ENCODE measurements at regions not wholly inside any gene's neighbourhood (a gene's known extent, or its start where the extent isn't known, plus 50 kb on each side); places are given as distances from the start of the nearest gene placed in this dataset.

- H3K36me3 Mint-ChIP-seq (ENCODE audit: unreplicated experiment), result no peaks in the 10 kb centered on the region
- TF ChIP-seq CTCF (IDR thresholded peaks at IDR 0.05; ENCODE audit: partially characterized antibody, unreplicated experiment), result no peak
- peaks cover 7% of the 10 kb centered on the region for H3K4me1 Mint-ChIP-seq (ENCODE audit: low read depth, unreplicated experiment)
- H3K4me3 Mint-ChIP-seq (ENCODE audit: unreplicated experiment), result no peak overlapping the region
- H3K27ac Mint-ChIP-seq (ENCODE audit: unreplicated experiment), result no peak overlapping the region
- no peaks in the 10 kb centered on the region for H3K9me3 Mint-ChIP-seq (ENCODE audit: unreplicated experiment)
- H3K27me3 Mint-ChIP-seq (ENCODE audit: unreplicated experiment), result no peaks in the 10 kb centered on the region
- no peak for DNase-seq
Measured at GRCh38 chr1:193831465-193831864, 645.1 kb upstream of the B3GALT2 start.

- Mint-ChIP-seq H3K9me3 (ENCODE audit: unreplicated experiment) (peaks cover 2% of the 10 kb centered on the region), H3K27ac (ENCODE audit: unreplicated experiment) (no peak overlapping the region), H3K4me3 (ENCODE audit: unreplicated experiment) (no peak overlapping the region), H3K27me3 (ENCODE audit: unreplicated experiment) (no peaks in the 10 kb centered on the region), H3K4me1 (ENCODE audit: low read depth, unreplicated experiment) (no peaks in the 10 kb centered on the region), H3K36me3 (ENCODE audit: unreplicated experiment) (no peaks in the 10 kb centered on the region)
- DNase-seq, result no peak
- no peak for TF ChIP-seq CTCF (IDR thresholded peaks at IDR 0.05; ENCODE audit: partially characterized antibody, unreplicated experiment)
Measured at GRCh38 chr1:193827516-193827915, 641.1 kb upstream of the B3GALT2 start.

DNA sequence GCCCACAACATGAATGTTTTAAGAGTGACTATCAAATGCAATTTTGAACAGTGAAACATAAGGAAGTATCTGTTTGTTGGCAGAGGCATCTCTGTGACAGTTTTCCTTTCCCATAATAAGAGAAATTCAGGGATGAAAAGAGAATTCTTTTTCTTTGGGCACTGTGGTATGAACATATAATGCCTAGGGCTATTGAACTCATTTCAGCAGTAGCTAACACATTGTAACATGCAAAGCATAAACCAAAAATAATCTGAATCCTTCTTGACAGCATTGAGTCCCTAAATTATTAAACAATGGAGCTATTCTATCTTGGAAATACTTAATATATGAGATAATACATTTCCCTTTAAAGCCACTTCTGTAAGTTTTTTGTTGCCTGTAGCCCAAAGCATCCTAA, 633.0 kb upstream of the B3GALT2 start:
- Mint-ChIP-seq H3K36me3 (ENCODE audit: unreplicated experiment) (no peaks in the 10 kb centered on the region), H3K9me3 (ENCODE audit: unreplicated experiment) (peaks cover 4% of the 10 kb centered on the region), H3K27ac (ENCODE audit: unreplicated experiment) (no peak overlapping the region), H3K4me3 (ENCODE audit: unreplicated experiment) (no peak overlapping the region), H3K27me3 (ENCODE audit: unreplicated experiment) (no peaks in the 10 kb centered on the region), H3K4me1 (ENCODE audit: low read depth, unreplicated experiment) (no peaks in the 10 kb centered on the region)
- no peak for TF ChIP-seq CTCF (IDR thresholded peaks at IDR 0.05; ENCODE audit: partially characterized antibody, unreplicated experiment)
- DNase-seq, result no peak

DNA sequence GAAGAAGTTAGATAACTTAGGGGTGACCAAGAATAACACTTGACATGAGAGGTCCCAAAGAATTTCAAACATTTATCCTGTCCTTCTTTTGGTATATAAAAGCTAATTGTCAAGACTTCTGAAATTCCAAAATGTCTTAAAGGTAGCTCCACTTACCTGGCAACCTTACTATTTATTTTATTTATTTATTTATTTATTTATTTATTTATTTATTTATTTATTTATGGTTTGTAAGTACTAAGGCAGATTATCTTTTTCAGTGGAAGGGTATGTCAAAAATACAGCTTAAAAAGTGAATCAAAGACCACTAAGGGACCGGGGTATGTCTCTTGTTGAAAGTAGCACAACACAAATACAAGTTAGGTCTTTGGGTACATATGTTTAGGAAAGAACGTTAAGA, 620.8 kb upstream of the B3GALT2 start:
- no peak for DNase-seq
- Mint-ChIP-seq H3K4me1 (ENCODE audit: low read depth, unreplicated experiment) (no peaks in the 10 kb centered on the region), H3K9me3 (ENCODE audit: unreplicated experiment) (no peaks in the 10 kb centered on the region), H3K4me3 (ENCODE audit: unreplicated experiment) (no peak overlapping the region), H3K27me3 (ENCODE audit: unreplicated experiment) (no peaks in the 10 kb centered on the region), H3K36me3 (ENCODE audit: unreplicated experiment) (no peaks in the 10 kb centered on the region), H3K27ac (ENCODE audit: unreplicated experiment) (no peak overlapping the region)
- TF ChIP-seq CTCF (IDR thresholded peaks at IDR 0.05; ENCODE audit: partially characterized antibody, unreplicated experiment), result no peak

- no peak for TF ChIP-seq CTCF (IDR thresholded peaks at IDR 0.05; ENCODE audit: partially characterized antibody, unreplicated experiment)
- H3K9me3 Mint-ChIP-seq (ENCODE audit: unreplicated experiment), result no peaks in the 10 kb centered on the region
- H3K27ac Mint-ChIP-seq (ENCODE audit: unreplicated experiment), result no peak overlapping the region
- H3K27me3 Mint-ChIP-seq (ENCODE audit: unreplicated experiment), result no peaks in the 10 kb centered on the region
- no peaks in the 10 kb centered on the region for H3K36me3 Mint-ChIP-seq (ENCODE audit: unreplicated experiment)
- no peak overlapping the region for H3K4me3 Mint-ChIP-seq (ENCODE audit: unreplicated experiment)
- DNase-seq, result no peak
- H3K4me1 Mint-ChIP-seq (ENCODE audit: low read depth, unreplicated experiment), result no peaks in the 10 kb centered on the region
Measured at GRCh38 chr1:193806079-193807048, 620.0 kb upstream of the B3GALT2 start.
